Tibial artery (tissue), 4 donors: ENCODE measurements at regions not wholly inside any gene's neighbourhood (a gene's known extent, or its start where the extent isn't known, plus 50 kb on each side); places are given as distances from the start of the nearest gene placed in this dataset.

ENCODE experiments used
- DNase-seq, 2 donors: peaks; one replicate each; pipeline ENCODE4 v3.0.0-alpha.2; 2019
- H3K27ac ChIP-seq, 2 donors: fragments of 200-600 bp; sonication (generic) in 1 of 2; 1 replicate in 1 of 2; 2 replicates in 1 of 2; pipeline ENCODE4 v1.5.1; 2018 to 2019; ENCODE audit warnings: mild to moderate bottlenecking in 1 of 2
- H3K27me3 ChIP-seq, 2 donors: fragments of 200-600 bp; sonication (generic) in 1 of 2; one replicate each; pipeline versions ENCODE4 v1.5.1 to v1.6.0; 2016 to 2019
- H3K36me3 ChIP-seq, 3 donors: fragments of 200-600 bp; sonication (generic) in 2 of 3; one replicate each; pipeline ENCODE4 v1.5.1; 2016 to 2019; ENCODE audit warnings: mild to moderate bottlenecking in 2 of 3
- H3K4me1 ChIP-seq, 4 donors: fragments of 200-600 bp; sonication (generic) in 2 of 4; 1 replicate in 3 of 4; 2 replicates in 1 of 4; pipeline ENCODE4 v1.5.1; 2016 to 2019
- H3K4me3 ChIP-seq, 2 donors: fragments of 200-600 bp; sonication (generic) in 1 of 2; 1 replicate in 1 of 2; 2 replicates in 1 of 2; pipeline ENCODE4 v1.5.1; 2018 to 2019; ENCODE audit warnings: mild to moderate bottlenecking in 2 of 2
- H3K9me3 ChIP-seq, 3 donors: fragments of 200-600 bp; sonication (generic) in 1 of 3; one replicate each; pipeline ENCODE4 v1.5.1; 2016 to 2019
- intact Hi-C: fragments of 100-400 bp; cut with DNase I; formaldehyde crosslinking; loops from one replicate; pipeline ENCODE4 v1.15.0; 2023; ENCODE audit warnings: low total_unique reads
- TF ChIP-seq, protein P1 (sequence below), 2 experiments: fragments of 200-600 bp in 1 of 2; fragments of 450-650 bp in 1 of 2; IDR thresholded peaks; one replicate each; pipeline ENCODE4 v1.5.1; 2017 to 2019; ENCODE audit warnings: antibody characterized with exemption in 2 of 2, mild to moderate bottlenecking in 1 of 2, moderate library complexity in 1 of 2

DNA sequence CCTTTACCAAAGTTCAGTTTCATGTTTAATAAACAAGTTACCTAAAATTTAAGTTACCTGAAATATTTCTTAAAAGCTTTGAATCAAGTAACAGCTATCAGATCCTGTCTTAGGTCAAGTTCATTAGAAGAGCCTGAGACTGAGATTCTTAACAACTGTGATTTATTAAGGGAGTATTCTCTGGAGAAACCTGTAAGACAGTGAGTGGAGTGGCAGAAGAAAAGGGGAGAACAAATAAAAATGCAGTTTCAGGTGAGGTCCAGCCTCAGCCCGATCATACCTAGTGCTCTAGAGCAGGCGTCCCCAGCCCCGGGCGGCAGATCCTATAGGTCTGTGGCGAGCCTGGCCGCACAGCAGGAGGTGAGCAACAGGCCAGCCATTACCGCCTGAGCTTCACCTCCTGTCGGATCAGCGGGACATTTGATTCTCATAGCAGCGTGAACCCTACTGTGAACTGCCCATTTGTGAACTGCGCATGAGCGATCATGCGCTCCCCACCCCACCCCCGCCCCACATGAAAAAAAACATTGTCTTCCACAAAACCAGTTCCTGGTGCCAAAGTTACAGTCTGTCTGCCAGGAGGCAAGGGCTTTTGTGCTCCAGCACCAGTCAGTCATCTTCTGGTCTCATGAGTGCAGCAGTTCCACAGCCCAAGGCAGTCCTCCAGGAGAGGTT is 59.2 kb upstream of the ADGRB3 start:
- Histone ChIP-seq H3K9me3 (no peaks in the 10 kb centered on the region), H3K4me3 (no peak overlapping the region), H3K4me1 (peaks cover 0 to 3% (median 0%) of the 10 kb centered on the region in 4 donors), H3K36me3 (no peaks in the 10 kb centered on the region), H3K27me3 (no peaks in the 10 kb centered on the region), H3K27ac (no peak overlapping the region)
- no peak for DNase-seq
- TF ChIP-seq, protein P1, sequence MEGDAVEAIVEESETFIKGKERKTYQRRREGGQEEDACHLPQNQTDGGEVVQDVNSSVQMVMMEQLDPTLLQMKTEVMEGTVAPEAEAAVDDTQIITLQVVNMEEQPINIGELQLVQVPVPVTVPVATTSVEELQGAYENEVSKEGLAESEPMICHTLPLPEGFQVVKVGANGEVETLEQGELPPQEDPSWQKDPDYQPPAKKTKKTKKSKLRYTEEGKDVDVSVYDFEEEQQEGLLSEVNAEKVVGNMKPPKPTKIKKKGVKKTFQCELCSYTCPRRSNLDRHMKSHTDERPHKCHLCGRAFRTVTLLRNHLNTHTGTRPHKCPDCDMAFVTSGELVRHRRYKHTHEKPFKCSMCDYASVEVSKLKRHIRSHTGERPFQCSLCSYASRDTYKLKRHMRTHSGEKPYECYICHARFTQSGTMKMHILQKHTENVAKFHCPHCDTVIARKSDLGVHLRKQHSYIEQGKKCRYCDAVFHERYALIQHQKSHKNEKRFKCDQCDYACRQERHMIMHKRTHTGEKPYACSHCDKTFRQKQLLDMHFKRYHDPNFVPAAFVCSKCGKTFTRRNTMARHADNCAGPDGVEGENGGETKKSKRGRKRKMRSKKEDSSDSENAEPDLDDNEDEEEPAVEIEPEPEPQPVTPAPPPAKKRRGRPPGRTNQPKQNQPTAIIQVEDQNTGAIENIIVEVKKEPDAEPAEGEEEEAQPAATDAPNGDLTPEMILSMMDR (IDR thresholded peaks at IDR 0.05) = no peak
- intact Hi-C loops = no loop called here

DNA sequence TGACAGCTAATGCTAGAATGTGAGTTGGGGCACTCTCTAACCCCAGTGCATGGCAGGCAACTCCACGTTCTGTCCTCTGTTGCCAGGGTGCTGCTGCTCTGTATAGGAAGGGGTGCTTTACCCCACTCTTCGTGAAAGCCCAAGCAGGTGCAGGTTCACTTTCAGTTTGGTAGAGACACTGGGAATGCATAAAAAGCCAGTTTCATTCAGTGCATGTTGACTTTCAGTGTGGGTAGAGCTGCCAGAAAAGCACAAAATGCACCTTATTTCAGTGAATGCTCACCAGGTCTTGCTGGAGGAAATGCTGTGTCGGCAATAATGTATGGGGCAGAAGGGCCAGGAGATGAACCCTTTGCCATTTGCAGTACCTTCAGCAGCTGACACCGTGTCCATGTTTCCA is 62.1 kb upstream of the ADGRB3 start:
- peaks cover 0 to 3% (median 0%) of the 10 kb centered on the region in 4 donors for H3K4me1 ChIP-seq
- no peaks in the 10 kb centered on the region for H3K36me3 ChIP-seq
- H3K27me3 ChIP-seq = no peaks in the 10 kb centered on the region
- TF ChIP-seq, protein P1 (IDR thresholded peaks at IDR 0.05) = no peak
- H3K27ac ChIP-seq = no peak overlapping the region
- no peaks in the 10 kb centered on the region for H3K9me3 ChIP-seq
- no peak for DNase-seq
- H3K4me3 ChIP-seq = no peak overlapping the region
- intact Hi-C loops = no loop called here

- no peak overlapping the region for H3K4me3 ChIP-seq
- no peaks in the 10 kb centered on the region for H3K36me3 ChIP-seq
- H3K9me3 ChIP-seq = no peaks in the 10 kb centered on the region
- H3K27me3 ChIP-seq = no peaks in the 10 kb centered on the region
- DNase-seq = no peak
- intact Hi-C loops = no loop called here
- no peak overlapping the region for H3K27ac ChIP-seq
- peaks cover 0 to 3% (median 0%) of the 10 kb centered on the region in 4 donors for H3K4me1 ChIP-seq
- TF ChIP-seq, protein P1 (IDR thresholded peaks at IDR 0.05) = no peak
Observed at GRCh38 chr6:68572525-68572924, 62.6 kb upstream of the ADGRB3 start.

DNA sequence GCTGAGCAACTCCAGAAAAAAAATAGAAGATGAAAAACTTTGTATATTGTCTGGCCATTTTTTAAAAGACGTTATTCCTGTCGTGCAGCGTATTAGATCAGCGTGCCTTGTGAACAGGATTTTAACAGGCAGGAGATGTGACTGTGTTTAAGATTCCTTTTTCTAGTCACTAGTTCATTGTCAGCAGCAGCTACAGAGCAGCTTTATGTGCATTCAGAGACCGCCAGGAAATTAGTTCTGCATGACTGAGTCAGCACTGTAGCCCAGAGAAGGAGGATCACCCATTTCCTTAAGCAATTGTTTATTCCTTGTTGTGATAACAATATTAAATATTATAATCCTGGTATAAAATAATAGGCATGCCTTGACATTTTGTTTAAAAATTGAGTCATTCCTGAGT is 75.4 kb upstream of the ADGRB3 start:
- H3K27ac ChIP-seq = no peak overlapping the region
- no peak for DNase-seq
- no peaks in the 10 kb centered on the region for H3K4me1 ChIP-seq
- H3K4me3 ChIP-seq = no peak overlapping the region
- no peaks in the 10 kb centered on the region for H3K27me3 ChIP-seq
- intact Hi-C loops = no loop called here
- H3K36me3 ChIP-seq = no peaks in the 10 kb centered on the region
- TF ChIP-seq, protein P1 (IDR thresholded peaks at IDR 0.05) = no peak
- H3K9me3 ChIP-seq = no peaks in the 10 kb centered on the region

DNA sequence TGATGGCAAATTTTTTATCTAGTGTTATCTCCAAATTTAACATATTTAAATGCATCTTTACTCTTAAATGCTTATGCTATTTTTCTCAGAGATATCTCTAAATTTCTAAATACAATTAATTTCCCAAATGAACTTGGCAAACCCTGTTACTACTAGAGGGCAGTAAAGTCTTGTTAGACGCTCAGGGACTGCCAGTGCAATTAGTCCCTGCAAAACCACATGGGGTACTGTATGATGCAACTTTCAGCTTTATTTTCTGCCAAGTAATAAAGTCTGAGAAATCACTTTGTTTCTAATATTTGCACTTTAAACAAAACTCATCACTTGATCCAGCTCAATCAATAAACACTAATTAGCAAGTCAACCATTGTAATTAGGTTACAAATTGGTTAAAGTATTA is 76.0 kb upstream of the ADGRB3 start:
- H3K36me3 ChIP-seq = no peaks in the 10 kb centered on the region
- TF ChIP-seq, protein P1 (IDR thresholded peaks at IDR 0.05) = no peak
- intact Hi-C loops = no loop called here
- no peaks in the 10 kb centered on the region for H3K4me1 ChIP-seq
- H3K9me3 ChIP-seq = no peaks in the 10 kb centered on the region
- no peak overlapping the region for H3K4me3 ChIP-seq
- no peaks in the 10 kb centered on the region for H3K27me3 ChIP-seq
- no peak overlapping the region for H3K27ac ChIP-seq
- no peak for DNase-seq

GRCh38 chr6:68546620-68547019 is 88.5 kb upstream of the ADGRB3 start:
- Histone ChIP-seq H3K9me3 (no peaks in the 10 kb centered on the region), H3K36me3 (no peaks in the 10 kb centered on the region), H3K27ac (no peak overlapping the region), H3K27me3 (no peaks in the 10 kb centered on the region), H3K4me3 (no peak overlapping the region), H3K4me1 (no peaks in the 10 kb centered on the region)
- intact Hi-C loops = no loop called here
- DNase-seq = no peak
- TF ChIP-seq, protein P1 (IDR thresholded peaks at IDR 0.05) = no peak
